Activated CD4-positive, alpha-beta T cell treated with anti-CD3 and anti-CD28 coated beads, Interleukin-2, Interleukin-4, amounts not matched to agents 100 ng/mL and 50 ng/mL, durations not matched to agents 16 hours and 8 hours (primary cell): ENCODE measurements at regions not wholly inside any gene's neighbourhood (a gene's known extent, or its start where the extent isn't known, plus 50 kb on each side); places are given as distances from the start of the nearest gene placed in this dataset.
A peak's percentile ranks its signal among the peaks of the same experiment; 100 is the strongest.
"Not testable (repeated sequence)": the region's sequence is repeated elsewhere in the genome, so short reads cannot be mapped to it uniquely, and the experiment has no call there.

Source experiments
- DNase-seq: peaks from one replicate; pipeline ENCODE4 v3.0.0-alpha.2; 2020; ENCODE audit warnings: low spot score

DNA sequence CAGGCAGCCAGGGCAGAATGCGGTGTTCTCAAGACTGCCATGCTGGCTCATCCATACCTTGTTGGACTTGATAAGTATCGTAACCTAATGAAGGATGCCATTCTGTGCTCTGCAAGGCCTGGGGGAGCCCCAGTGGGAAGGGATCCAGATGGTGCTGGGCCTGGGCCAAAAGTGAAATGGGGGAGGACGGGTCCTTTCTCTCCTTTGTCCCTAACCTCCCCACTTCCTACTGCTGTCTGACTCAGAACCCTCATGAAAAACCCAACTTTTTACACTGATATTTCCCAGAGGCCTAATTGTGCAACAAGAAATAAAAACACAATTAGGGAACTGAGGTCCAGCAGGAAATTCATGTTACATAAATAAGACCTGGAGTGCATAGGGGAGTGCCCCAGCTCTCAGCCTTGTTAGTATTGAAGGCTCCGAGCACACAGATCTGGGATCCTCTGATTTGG lies 193.7 kb upstream of the SVIL start:
- no peak for DNase-seq

- DNase-seq: no peak
Observed at GRCh38 chr10:29827512-29827911, 192.7 kb upstream of the SVIL start.

- no peak for DNase-seq
Observed at GRCh38 chr10:29826801-29827450, 192.2 kb upstream of the SVIL start.

GRCh38 chr10:29826221-29826620 lies 191.4 kb upstream of the SVIL start:
- DNase-seq: no peak

- DNase-seq: no peak
Observed at GRCh38 chr10:29823553-29824080, 188.8 kb upstream of the SVIL start.

DNA sequence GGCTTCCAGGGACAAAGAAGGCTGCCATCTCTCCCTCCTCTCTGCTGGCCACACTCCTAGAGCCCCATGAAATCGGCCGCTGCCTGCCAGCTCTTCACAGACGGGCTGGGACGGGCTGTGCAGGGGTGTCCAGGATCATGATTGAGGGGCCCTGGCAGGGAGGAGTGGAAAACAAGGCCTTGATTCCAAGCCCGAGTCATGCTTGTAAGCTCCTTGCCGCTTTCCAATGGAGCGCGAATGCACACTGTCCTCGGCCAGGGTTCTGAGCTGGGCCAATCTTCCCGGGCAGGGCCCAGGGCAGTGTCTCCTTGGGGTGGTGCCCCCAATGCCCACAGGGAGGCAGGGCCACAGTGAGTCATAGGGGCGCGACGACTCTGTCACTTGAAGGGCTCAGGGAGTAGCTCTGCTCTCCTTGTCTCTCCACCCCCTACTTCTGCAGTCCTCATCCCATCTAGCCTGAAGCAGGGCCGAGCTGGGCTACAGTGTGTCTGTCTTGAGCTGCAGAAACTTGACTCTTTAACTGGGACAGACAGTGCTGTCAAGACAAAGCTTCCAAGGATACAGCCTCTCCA lies 186.2 kb upstream of the SVIL start:
- DNase-seq: no peak

GRCh38 chr10:29816801-29817558 lies 182.2 kb upstream of the SVIL start:
- no peak for DNase-seq

- no peak for DNase-seq
Observed at GRCh38 chr10:29815572-29815971, 180.8 kb upstream of the SVIL start.

DNA sequence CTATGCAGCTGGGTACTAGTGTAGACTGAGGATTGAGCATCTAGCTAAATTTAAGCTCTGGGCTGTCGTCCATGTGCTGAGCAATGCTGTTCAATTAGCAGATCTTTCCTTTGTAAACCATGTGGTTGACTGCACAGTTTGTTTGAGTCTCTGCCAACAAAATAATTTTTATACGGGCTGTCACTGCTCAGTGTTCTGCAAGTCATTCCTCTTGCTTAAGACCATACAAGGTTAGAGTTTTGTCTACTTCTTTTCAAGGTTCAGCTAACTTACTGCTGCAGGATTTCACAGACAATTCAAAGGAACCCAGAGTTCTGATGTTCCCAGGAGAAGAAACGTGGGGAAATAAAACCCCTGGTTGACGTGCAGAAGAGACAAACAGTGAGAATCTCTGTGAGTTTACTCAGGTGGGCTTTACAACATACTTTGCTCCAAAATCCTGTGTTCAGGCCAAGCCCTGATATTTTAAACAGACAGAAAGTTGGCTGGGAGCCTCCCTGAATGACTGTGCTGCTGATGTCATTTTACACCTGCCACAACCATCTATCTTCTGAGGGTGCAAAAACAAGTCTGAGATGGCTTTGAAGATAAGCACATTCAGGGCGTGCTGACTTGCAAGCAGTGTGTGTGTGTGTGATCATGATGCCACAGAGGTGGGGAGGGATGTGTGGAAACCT lies 177.1 kb upstream of the SVIL start:
- DNase-seq: peak; percentile 75

- no peak for DNase-seq
Observed at GRCh38 chr10:29810816-29811215, 176.0 kb upstream of the SVIL start.

DNA sequence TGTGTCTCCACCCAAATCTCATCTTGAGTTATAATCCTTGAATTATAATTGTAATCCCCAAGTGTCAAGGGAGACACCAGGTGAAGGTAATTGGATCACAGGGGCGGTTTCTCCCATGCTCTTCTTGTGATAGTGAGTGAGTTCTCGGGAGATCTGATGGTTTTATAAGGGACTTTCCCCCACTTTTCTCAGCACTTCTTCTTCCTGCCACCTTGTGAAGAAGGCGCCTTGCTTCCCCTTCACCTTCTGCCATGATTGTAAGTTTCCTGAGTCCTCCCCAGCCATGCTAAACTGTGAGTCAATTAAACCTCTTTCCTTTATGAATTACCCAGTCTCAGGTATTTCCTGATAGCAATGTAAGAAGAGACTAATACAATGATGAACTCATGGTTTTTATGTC lies 175.5 kb upstream of the SVIL start:
- DNase-seq: not testable (repeated sequence)

DNA sequence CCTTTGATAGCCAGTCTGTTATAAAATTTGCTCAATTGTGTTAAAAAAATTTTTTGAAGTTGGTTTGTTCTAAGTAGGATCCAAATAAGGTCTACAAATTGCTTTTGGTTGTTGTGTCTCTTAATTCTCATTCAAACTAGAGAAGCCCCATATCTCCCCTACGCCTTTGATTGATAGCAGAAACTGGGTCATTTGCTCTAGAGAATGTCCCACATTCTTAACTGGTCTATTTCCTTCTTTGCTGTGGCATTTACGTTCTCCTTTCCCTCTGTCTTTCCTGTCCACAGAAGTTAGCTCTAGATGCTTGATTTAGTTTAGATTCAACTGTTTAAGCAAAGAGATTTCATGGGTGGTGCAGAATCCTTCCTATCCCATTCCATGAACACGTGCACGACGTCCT lies 174.6 kb upstream of the SVIL start:
- no peak for DNase-seq

GRCh38 chr10:29807163-29807806 lies 172.5 kb upstream of the SVIL start:
- no peak for DNase-seq

DNA sequence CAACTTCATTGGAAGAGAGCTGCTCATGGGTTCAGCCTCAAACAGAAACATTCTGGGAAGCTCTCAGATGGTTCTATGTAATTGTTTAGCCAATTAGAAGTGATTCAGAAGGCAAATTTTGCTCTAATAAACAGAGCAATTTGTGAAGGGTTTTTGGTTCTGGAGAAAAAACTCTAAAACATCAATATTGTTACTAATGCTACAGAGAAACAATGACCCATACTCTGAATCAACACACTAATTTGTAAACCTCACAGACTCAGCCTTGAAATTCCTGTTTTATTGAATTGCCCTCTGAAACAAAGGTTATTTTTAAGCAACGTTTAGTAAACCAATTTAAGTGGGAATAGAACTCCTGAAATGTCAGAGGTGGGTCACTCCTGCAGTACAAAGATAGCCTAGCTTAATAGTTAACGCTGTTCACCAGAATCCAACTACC lies 171.6 kb upstream of the SVIL start:
- DNase-seq: no peak

- no peak for DNase-seq
Observed at GRCh38 chr10:29805134-29805723, 170.5 kb upstream of the SVIL start.

DNA sequence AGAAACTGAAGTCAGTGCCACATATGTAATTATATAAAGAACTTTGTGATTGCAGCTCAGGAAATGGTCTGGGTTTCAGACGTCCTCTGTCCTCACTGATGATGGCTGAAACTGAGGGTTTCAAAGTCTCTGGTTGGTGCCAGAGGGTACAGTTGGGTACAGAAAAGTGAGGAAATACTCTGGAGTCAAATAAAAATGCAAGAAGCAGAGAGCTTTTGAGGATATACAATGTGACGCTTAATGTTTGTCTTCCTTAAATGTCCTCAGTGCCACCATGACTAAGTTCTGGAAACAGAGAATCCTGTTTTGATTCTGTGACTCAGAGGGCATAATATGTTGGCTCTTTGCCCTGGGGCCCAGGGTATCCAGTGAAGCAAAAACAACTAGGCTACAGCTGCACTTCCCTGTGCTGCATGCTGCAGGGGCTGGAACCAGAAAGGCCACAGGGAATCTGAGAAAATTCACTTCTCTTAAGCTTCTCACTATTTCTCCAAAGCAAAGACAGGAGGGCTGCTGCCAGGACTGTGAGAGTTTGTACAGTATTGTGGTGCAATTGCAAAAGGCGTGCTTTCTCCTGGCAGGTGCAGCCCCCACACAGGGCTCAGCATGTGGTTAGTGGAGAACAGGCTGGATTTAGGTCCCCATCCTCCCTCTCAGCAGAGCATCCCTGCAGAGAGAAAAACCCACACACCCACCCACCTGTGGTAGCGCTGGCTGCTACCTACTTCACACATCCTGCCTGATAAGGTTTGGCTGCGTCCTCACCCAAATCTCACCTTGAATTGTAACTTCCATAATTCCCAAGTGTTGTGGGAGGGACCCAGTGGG lies 169.5 kb upstream of the SVIL start:
- DNase-seq: peak; percentile 33

GRCh38 chr10:29802171-29802570 lies 167.4 kb upstream of the SVIL start:
- DNase-seq: no peak

GRCh38 chr10:29798921-29799690 lies 164.3 kb upstream of the SVIL start:
- no peak for DNase-seq

- DNase-seq: no peak
Observed at GRCh38 chr10:29797616-29798015, 162.8 kb upstream of the SVIL start.

- DNase-seq: no peak
Observed at GRCh38 chr10:29795850-29796249, 161.1 kb upstream of the SVIL start.
